Fibroblast of skin of left quadriceps (primary cell): ENCODE measurements at regions not wholly inside any gene's neighbourhood (a gene's known extent, or its start where the extent isn't known, plus 50 kb on each side); places are given as distances from the start of the nearest gene placed in this dataset.

Experiments
- DNase-seq, 2 experiments: peaks; one replicate each; pipeline ENCODE4 v3.0.0-alpha.2; 2013; ENCODE audit warnings: low read depth in 2 of 2

DNA sequence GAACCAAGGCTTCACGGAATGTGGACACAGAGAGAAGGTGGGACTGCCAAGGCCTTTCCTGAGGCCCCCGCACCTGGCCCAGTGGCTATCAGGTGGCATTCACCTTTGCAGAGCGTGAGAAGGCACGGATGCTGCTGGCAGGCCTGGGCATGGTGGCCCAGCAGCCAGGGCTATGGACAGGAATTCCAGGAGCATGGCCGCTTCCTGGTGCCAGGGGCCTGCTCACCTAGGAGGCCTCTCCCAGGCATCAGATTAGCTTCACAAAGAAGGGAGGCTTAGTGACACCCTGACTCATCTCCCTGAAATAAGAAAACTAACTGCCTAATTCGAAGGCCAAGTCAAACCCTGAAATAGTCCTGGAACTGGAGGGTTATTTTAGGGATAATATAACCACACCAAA, 155.8 kb downstream of the TEX29 start:
- no peak for DNase-seq

DNA sequence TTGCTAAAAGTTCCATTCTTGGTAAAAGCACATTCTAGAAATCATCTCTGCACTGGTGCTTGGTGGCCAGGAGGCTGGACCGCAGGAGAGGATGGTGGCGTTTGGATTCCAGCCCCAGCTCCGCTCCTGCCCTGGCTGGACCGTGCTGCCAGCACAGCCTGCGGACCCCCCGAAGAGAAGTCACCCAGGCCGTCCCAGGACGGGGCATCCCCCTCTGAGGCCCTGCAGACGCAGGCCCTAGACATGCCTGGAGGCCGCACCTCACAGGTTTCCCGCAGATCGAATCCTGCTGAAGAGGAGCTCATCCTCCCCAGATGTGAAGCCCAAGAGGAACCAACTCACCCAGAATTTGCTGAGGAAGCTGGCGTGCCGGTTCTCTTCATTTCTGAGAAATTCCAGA, 159.0 kb downstream of the TEX29 start:
- DNase-seq, result no peak

DNA sequence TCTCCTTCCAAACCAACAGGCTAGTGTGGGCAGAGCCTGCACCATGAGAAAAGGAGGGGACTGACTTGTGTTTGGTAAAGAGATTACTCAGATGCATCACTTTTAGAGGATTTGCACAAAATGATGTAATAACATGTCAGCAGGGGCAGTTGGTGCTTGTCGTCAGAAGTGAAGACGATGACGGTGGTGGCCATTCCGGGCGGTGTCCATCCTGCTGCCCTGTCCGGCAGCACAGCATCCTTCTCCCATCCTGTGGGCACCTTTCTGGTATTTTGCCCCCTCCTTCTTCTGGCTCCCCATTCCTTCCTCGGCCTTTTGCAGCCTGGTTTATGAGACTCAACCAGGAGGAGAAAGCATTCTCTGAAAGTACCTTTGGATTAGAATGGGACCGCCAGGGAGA, 160.1 kb downstream of the TEX29 start:
- DNase-seq, result no peak

DNA sequence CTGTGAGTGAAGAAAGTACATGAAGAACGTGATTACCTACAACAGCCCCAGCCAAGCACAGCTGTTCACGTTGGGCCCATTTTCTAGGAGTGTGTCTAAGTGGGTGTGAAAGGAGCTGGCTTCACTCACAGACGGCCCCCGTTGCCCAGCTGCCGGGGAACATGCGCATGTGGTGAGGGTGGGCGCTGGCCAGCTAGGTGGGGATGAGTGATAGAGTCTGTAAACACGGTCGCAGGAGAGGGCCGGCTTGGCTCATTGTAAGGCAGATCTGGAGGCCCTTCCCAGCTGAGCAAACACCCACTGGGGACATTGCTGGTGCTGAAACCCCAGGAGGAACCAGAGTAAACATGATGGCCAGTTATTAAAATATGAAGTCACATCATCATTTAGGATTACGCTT, 160.5 kb downstream of the TEX29 start:
- no peak for DNase-seq

DNA sequence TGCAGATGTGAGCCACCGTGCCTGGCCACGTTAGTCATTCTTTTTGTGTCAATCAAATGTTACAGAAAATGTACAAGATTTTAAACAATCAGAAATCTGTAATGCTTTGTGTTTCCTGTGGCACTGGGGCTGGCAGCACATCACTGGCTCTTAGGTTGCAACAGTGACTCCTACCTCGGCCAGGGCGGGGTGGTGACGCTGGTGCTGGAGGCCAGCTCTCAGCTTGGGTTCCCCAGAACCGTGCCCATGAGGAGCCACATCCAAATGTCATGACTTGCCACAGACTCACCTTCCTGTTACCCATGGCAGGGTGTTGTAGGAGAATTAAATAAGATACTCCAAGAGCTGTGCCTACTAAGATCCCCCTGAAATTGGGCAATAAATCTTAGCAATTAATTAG, 161.7 kb downstream of the TEX29 start:
- no peak for DNase-seq

DNA sequence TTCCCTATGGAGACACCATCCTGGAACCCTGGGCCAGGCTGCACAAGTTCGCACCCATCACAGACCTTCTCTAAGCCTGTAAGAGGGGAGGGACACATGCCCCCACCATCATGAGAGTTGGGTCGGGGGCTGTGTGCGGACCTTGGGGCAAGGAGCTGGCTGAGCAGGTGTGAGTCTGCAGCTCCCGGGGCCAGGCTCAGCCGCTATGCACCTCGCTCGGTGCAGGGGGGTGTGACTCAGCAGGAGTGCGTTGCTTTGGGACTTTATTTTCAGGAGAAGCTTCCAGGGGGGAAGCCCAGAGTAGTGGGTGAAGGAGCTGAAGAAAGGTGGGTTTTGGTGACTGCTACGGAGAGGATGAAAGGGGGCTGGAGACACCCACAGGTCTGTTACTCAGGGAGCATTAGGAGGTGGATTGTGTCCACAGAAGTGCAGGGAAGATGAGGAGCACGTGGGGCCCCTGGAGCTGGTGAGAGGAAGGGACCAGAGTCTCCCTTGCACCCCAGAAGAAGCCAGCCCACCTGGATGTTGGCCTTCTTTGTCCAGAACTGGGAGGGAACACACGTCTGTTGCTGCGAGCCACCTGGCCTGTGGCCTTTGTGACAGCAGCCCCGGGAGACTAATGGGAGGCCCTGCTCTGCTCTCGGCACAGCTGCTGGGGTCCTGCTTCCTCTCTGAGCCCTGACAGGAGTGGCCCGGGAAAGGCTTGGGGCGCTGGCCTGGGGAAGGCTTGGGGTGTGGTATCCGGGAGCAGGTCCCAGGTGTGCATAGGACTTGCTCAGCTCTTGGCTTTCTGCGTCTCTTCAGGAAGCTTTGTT, 162.6 kb downstream of the TEX29 start:
- no peak for DNase-seq

DNA sequence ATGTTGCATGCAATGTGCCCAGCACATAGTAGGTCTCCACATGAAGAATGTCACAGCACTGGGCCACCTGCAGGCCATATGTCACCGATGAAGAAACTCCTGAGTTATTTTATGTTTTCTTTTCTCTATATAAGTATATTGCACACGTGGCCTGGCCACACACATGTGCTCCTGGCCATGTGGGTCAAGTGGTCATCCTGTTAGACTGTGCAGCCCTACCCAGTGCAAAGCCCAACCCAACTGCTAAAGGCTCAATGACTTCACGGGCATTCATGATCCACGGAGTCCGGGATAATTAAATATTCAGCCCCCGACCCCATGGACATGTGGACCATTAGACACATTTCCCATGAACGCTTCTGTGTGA, 163.2 kb downstream of the TEX29 start:
- no peak for DNase-seq

DNA sequence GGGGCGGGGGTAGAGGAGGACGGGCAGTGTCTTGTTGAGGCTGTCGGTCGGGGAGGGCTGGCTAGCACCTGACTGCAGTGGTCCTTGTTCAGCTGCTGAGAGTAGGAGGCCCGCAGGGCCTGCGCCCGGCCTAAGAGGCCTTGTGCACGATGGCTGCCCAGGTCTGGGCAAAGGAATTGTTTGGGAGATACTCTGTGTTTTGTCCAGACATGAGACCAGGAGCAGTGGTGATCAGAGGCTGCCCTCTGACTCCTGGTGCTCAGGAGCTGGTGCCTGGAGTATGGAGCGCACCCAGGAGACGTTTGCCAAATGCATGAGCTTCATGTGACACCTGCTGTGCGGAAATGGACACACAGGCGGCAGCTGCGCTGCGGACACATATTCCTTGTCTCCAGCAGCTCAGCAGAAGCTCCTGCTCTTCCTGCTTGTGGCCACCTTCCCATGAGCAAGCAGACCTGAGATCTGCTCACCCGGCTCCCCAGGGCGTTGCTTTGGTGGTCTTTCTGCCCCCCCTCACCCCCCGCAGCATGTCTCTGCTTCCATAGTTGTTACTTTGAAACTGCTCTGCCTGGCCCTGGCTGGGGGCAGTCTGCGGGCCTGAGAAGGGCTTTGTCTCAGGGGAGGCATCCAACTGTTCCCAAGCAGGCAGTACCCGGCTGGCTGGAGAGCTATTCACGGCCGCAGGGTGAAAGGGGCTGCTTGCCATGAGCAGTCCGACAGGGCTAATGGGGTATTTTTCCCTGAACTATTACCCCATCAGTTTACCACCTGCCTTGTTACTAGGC, 163.9 kb downstream of the TEX29 start:
- no peak for DNase-seq

DNA sequence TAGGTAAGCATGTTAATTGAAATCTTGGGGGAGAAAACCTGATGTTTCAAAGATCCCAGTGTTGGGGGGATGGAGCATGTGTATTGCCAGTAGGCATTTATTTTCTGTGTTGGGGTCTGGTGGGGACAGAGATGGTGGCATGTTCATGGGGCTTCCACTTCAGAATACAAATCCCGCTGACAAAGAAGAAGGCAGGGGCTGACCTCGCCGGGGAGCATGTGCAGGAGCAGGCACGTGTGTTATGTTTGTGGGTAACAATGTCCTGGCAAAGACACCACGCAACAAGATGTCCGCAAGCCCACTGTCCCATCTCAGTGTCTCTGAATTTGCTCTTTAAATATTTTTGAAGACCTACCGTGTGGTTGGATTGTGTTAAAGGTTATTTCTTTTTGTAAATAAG, 164.5 kb downstream of the TEX29 start:
- no peak for DNase-seq

DNA sequence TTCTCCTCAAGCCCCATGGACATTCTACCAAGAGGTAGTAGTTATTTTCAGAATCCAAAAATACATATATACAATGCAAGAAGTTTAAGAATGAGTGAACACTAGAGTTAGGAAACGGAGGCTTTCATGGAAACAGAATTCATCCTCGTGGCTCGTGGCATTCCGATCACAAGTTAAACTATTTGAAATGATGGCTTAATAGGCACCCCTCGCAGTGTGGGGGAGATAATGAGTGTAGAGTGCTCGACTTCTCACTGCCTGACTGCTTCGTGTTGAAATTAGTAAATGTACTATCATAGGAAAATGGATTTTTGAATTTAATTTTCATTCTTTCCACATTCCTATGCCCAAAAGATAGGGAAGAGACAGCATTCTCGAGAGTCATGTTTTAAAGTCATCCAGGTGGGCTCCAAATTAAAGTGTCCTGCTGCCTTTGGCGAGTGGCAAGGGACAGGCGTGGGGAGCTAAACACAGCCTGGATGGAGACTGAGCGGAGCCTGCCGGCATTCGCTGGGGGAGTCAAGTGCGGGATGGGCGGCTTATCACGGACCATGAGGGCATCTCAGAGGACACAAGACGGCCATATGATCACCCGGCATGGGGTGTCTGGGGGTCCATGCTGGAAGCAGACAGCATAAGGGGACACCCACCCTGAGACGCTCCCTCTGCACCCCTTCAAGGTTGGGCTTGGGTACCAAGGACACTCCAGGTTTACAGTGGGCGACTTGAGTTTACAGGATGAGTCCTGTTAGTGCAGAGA, 165.2 kb downstream of the TEX29 start:
- no peak for DNase-seq

DNA sequence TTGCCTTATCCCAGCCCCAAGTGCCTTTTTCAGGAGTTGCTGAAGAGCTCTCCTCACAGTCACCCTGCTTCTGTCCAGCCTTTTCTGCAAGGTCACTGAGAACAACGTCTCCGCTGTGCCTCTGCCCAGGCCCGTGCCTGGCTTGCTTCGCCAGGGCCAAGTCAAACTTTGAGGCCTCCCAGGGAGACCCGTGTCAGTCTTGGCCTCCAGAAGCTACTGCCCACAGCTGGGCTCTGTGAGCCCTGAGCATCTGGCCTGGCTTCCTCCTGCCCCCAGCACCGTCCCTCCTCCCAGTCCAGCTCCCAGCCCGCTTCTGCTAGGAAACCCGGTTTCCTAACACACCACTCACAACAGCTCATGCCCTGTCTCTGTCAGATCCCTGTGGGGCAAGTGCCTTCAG, 165.9 kb downstream of the TEX29 start:
- no peak for DNase-seq

DNA sequence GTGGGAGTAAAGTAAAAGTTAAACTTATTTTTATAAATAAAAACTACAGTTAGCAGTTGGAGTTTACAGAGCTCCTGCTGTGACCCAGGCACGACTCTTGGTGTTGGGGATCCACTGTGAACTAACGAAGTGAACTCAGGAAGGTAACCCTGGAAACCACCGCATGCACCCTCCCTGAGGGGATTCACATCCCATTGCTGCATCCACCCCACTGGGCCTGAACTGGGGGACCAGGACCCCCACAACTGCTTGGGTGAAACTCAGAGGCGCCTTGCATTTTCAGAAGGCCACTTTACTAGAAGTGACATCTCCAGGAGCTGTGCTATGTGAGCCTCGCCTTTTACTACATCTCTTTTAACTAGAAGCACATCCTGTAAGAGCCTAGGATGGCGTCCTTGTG, 166.4 kb downstream of the TEX29 start:
- DNase-seq, result no peak

DNA sequence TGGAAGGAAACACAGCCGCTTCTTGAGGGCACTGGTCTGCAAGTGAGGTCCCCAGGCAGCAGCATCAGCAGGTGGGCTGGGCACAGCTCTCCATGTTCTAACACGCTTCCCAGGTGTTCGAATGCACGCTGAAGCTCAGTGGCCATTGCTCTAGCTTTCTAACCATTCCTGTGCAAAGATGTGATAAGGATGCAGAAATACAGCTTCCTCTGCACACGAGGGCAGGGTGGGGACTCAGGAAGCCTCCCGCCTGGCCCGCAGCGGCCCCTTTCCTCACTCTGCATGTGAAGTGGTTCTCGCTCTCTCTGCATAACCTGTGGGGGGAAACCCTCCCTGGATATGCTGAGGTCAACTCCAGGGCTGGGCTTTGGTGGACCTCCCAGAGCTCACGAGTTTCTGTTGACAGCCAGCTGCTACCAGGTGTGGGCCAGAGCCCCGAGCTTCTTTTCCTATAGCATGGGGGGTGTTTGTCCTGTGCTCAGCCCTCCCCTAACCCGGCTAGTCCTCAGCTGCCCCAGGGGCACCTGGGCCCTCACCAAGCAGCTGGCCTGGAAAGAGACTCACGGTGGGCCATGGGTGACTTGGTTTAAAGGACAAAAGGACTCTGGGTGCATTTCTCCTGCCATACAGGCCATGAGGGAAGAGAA, 168.2 kb downstream of the TEX29 start:
- no peak for DNase-seq

DNA sequence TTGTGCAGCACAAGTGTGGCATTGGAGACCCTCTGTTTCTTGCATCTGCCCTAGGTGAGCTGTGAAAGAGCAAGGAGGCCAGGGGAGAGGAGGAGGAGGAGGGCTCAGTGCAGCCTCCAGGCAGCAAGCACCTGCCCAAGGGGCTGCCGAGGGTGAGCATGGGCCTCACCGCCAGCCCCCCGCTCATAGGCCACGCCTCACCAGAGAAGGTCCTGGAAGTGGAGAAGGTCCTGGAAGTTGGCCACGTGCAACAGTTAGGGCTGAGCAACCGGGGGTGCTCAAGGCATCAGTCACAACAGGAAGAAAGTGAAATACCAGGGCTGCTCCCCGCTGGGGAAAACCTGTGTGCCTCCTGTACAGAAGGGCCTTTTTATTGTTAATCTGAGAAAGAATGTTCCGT, 168.9 kb downstream of the TEX29 start:
- no peak for DNase-seq

DNA sequence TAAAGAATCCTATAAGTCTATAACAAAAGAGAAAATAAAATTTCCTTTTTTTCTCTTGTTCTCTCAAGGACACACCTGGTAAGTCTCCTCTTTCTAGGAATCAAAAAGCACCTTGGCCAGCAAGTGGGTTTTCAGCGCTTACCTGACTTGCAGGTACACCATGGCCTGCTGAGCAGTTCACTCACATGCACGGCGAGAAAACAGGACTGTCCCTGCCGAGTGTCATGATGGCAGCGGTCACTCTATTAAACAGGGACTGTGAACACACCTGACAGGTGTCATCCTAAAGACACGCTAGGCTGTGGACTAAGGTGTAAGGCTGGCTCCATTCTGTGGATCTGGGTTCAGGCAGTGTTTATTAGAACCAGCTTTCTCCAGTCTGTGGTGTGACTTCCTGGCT, 170.2 kb downstream of the TEX29 start:
- no peak for DNase-seq

DNA sequence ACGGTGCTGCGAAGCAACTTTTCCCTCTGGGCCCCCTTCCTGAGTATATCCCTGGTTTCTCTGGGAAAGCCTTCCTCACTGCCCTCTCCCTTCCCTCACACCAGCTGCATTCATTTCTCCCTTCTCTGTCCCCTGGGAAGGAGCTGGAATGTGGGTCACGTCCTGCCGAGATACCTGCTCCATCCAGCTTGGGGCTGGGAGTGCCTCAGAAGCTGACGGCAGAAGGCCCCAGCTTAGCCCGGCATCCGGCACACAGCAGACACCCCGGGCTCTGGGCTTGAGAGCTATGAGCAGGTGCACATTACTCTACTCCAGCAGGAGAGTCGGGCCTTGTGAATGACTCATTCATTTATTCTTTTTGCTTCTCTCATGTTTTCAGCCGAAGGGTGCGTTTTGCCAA, 170.6 kb downstream of the TEX29 start:
- DNase-seq, result no peak

DNA sequence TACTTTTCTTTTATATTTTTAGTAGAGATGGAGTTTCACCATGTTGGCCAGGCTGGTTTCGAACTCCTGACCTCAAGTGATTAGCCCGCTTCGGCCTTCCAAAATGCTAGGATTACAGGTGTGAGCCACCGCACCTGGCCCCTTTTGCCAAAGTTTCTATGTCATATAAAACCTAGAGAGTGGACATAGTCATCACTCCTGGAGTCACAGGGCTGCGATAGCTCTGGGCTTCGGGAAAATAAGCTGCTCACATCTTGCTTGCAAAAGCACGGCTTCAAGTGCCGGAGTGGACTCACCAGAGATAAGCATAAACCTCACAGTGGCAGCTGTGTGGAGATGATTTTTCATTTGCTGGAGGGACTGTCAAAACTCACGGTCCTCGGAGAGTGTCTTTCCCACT, 171.2 kb downstream of the TEX29 start:
- DNase-seq, result no peak

DNA sequence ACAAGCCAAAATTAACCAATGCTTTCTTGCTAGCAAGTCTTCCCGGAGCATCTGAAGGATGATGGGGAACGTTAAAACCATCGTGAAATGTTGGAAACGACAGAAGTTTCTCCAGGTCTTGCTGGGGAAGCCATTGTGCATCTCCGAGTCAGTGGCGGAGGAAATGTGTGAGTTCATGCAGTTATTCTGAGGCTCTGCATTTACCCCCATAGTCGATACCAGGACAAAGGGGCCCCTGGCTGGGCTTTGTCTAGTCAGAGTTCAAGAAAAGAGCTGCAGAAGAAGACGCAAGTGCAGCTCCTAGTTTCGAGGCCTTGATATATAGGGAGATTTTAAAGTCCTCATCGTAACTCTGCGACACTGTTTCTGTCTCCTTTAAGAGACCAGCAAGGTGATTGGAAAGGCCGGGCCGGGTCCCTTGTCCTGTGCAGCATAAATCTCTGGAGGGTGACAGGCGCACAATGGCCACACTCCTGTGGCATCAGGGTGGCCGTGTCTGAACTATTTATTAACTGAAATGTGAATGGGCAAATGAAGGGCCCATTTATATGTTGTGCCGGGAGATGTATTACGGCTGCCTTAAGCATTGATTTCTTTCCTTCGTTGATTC, 172.0 kb downstream of the TEX29 start:
- DNase-seq, result no peak

DNA sequence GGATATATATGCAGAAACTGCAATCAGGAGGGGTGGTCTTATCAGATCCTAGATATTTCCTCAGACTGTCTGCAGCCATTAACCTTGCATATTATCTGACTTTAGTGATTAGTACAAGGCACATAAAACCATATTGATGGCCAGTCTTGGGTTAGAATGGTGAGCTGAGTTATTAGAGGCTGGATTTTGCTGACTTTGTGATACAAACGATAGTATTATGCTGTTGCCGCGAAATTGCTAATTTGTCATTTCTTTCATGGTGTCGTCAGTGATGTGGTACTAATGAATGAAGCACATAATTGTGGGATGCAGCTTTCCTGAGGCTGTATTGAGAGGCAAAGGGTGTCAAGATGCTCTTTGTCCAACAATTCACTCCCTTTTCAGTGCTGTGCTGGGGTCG, 172.5 kb downstream of the TEX29 start:
- no peak for DNase-seq

DNA sequence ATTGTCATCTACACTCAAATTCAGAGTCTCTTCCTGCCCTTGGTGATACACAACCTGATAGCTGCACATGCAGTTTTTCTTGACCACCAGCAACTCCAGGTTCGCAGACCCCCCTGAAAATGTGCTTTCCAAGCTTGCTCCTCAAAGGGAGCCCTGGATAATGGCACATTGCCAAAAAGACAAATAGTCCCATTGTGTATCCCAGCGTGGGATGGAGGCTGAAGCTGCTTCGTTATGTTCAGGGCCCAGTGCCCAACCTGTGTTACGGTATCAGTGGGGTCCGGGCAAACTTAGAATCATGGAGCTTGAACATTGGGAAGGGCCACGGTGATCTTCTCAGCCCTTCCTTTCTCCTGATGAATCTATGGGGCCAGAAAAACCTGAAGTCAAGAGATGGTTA, 173.0 kb downstream of the TEX29 start:
- no peak for DNase-seq

DNA sequence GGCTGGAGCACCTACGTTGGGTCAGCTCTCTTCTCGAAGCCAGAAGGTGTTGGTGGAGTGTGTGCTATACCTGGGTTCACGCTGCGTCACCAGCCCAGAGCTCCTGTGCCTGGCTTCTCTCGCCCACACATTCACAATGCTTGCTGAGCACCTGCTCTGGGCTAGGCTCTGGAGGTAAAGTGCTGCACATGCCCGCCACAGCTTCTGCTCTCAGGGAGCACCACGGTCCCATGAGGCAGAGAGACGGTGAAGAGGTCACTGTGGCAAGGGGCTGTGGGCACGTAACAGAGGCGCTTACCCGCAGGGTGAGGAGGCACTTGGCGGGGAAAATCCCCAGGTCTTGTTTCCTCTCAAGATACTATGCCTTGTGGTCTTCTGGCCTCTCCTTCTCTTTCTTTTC, 174.2 kb downstream of the TEX29 start:
- no peak for DNase-seq
